Kidney (tissue), 13 donors: ENCODE measurements at regions not wholly inside any gene's neighbourhood (a gene's known extent, or its start where the extent isn't known, plus 50 kb on each side); places are given as distances from the start of the nearest gene placed in this dataset.

Source experiments
- DNase-seq, 5 donors: peaks; one replicate each; pipeline ENCODE4 v3.0.0-alpha.2; 2013 to 2020
- FAIRE-seq: peaks from 2 replicates; lab custom pipeline; 2012; peaks lifted over from hg19 to GRCh38; lab: Jason Lieb, UNC
- H3K27ac ChIP-seq, 2 donors: one replicate each; pipeline ENCODE4 v1.7.0; 2013; ENCODE audit warnings: low read depth in 2 of 2, low read length in 2 of 2, inconsistent platforms in 1 of 2
- H3K27me3 ChIP-seq: one replicate; pipeline ENCODE4 v1.7.1; 2013; ENCODE audit warnings: low read length, inconsistent platforms; ENCODE audit not compliant: control insufficient read depth, insufficient read depth
- H3K36me3 ChIP-seq, 3 donors: one replicate each; pipeline versions ENCODE4 v1.7.0 to v1.7.1; 2013; ENCODE audit warnings: low read length in 3 of 3, control low read depth in 1 of 3, inconsistent platforms in 1 of 3; ENCODE audit not compliant: insufficient read depth in 3 of 3, control insufficient read depth in 2 of 3
- H3K4me1 ChIP-seq, 3 donors: one replicate each; pipeline versions ENCODE4 v1.7.0 to v1.7.1; 2013; ENCODE audit warnings: low read length in 3 of 3, inconsistent platforms in 1 of 3, low read depth in 1 of 3; ENCODE audit not compliant: control insufficient read depth in 2 of 3, insufficient read depth in 2 of 3
- H3K4me3 ChIP-seq, 3 donors: one replicate each; pipeline versions ENCODE4 v1.7.0 to v1.8.1; 2013; ENCODE audit warnings: low read length in 3 of 3, control low read depth in 1 of 3, inconsistent platforms in 1 of 3
- H3K9ac ChIP-seq, 3 donors: one replicate each; pipeline versions ENCODE4 v1.7.0 to v1.7.1; 2013; ENCODE audit warnings: low read length in 3 of 3, control low read depth in 1 of 3, inconsistent platforms in 1 of 3
- H3K9me3 ChIP-seq, 3 donors: one replicate each; pipeline versions ENCODE4 v1.7.0 to v1.7.1; 2013; ENCODE audit warnings: low read length in 3 of 3, control low read depth in 1 of 3, inconsistent platforms in 1 of 3; ENCODE audit not compliant: control insufficient read depth in 2 of 3, insufficient read depth in 1 of 3
- intact Hi-C: fragments of 100-400 bp; cut with DNase I; formaldehyde crosslinking; loops from one replicate; pipeline ENCODE4 v1.11.1; 2022
- TF ChIP-seq, protein P1 (sequence below): IDR thresholded peaks from 3 replicates; pipeline ENCODE4 v1.5.1; 2012; ENCODE audit warnings: mild to moderate bottlenecking, moderate library complexity, borderline replicate concordance; ENCODE audit not compliant: insufficient read depth; ENCODE audit errors: extremely low read depth
- donor health status: control.
- donor health status: control.
- donor health status: control.
- donor health status: control.
- donor health status: control.
- donor health status: DM: yes; HTN: yes; CAD: no.
- donor health status: Normal renal cell carcinoma (clear cell type).

DNA sequence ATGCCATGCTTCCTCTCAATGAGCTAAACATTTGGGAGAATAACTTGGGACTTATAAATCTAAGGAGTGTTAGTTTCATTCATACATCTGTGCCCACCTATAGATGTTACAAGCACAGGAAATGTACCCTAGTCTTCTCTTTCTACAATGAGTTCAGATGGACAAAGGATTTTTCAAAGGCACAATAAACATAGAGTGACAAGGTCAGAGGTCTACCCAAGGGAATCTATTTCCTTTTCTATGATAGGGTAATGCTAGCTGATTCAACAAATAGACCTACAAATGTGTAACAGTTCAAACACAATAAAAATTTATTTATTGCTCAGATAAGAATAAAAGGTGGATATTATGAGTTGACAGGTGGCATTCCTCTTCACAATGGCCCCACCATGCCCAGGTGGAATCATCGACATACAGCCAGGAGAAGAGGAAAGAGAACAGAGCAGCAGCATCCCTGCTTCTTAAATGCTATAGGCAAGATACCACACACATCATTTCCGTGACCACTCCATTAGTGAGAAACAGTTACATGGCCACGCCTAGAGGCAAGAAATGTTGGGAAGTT, 421.8 kb downstream of the HNRNPD start:
- TF ChIP-seq, protein P1, sequence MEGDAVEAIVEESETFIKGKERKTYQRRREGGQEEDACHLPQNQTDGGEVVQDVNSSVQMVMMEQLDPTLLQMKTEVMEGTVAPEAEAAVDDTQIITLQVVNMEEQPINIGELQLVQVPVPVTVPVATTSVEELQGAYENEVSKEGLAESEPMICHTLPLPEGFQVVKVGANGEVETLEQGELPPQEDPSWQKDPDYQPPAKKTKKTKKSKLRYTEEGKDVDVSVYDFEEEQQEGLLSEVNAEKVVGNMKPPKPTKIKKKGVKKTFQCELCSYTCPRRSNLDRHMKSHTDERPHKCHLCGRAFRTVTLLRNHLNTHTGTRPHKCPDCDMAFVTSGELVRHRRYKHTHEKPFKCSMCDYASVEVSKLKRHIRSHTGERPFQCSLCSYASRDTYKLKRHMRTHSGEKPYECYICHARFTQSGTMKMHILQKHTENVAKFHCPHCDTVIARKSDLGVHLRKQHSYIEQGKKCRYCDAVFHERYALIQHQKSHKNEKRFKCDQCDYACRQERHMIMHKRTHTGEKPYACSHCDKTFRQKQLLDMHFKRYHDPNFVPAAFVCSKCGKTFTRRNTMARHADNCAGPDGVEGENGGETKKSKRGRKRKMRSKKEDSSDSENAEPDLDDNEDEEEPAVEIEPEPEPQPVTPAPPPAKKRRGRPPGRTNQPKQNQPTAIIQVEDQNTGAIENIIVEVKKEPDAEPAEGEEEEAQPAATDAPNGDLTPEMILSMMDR, result no peak
- Histone ChIP-seq H3K4me3 (no peak overlapping the region), H3K27me3 (no peaks in the 10 kb centered on the region), H3K27ac (no peak overlapping the region), H3K9ac (no peak overlapping the region), H3K36me3 (no peaks in the 10 kb centered on the region), H3K4me1 (no peaks in the 10 kb centered on the region), H3K9me3 (no peaks in the 10 kb centered on the region)
- FAIRE-seq (no peak), DNase-seq (no peak)
- intact Hi-C loops, result no loop called here

- TF ChIP-seq, protein P1, result no peak
- H3K9ac ChIP-seq, result no peak overlapping the region
- FAIRE-seq (no peak), DNase-seq (no peak)
- intact Hi-C loops, result no loop called here
- H3K27me3 ChIP-seq, result no peaks in the 10 kb centered on the region
- no peak overlapping the region for H3K4me3 ChIP-seq
- no peaks in the 10 kb centered on the region for H3K36me3 ChIP-seq
- no peaks in the 10 kb centered on the region for H3K9me3 ChIP-seq
- H3K27ac ChIP-seq, result no peak overlapping the region
- no peaks in the 10 kb centered on the region for H3K4me1 ChIP-seq
Measured at GRCh38 chr4:81946996-81947395, 426.8 kb downstream of the HNRNPD start.

DNA sequence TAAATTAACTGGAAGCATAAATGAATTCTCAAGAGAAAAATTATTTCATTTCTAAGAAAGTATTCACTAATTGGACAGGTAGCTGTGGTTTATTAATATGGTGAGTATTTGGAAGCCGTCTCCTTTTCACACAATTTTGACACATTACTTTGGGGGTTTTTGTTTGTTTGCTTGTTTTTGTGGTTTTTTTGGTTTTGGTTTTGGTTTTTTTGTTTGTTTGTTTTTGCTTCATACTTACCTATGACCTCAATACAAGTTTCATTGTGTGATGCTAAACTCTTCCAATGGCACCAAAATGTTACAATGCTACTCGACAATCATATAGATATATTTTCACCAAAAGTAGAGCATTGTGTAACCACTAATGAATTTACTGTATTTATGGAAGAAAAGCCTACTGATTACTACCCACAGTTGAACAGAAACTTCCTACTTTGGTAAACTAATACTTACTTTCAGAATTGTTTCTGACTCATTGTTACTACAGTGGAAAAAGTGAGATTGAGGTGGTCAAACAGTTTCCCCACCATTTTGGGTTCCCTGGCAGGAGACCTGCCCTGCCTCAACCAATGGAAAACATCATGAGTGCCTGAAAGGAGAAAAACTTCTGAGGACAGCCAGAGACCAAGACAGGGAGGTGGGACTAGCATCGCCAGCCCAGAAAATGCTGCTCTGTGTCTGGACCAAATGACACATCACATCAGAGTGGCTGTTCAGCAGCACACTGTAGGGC, 443.1 kb downstream of the HNRNPD start:
- H3K27ac ChIP-seq, result no peak overlapping the region
- FAIRE-seq (no peak), DNase-seq (no peak)
- intact Hi-C loops, result no loop called here
- no peaks in the 10 kb centered on the region for H3K36me3 ChIP-seq
- no peak overlapping the region for H3K4me3 ChIP-seq
- H3K4me1 ChIP-seq, result no peaks in the 10 kb centered on the region
- TF ChIP-seq, protein P1, result no peak
- H3K9me3 ChIP-seq, result no peaks in the 10 kb centered on the region
- no peaks in the 10 kb centered on the region for H3K27me3 ChIP-seq
- H3K9ac ChIP-seq, result no peak overlapping the region

- no peaks in the 10 kb centered on the region for H3K4me1 ChIP-seq
- no peaks in the 10 kb centered on the region for H3K27me3 ChIP-seq
- no peak for FAIRE-seq
- intact Hi-C loops, result no loop called here
- H3K9ac ChIP-seq, result no peak overlapping the region
- no peak overlapping the region for H3K27ac ChIP-seq
- H3K9me3 ChIP-seq, result no peaks in the 10 kb centered on the region
- H3K36me3 ChIP-seq, result no peaks in the 10 kb centered on the region
- TF ChIP-seq, protein P1, result no peak
- DNase-seq, result no peak
- no peak overlapping the region for H3K4me3 ChIP-seq
Measured at GRCh38 chr4:81923140-81923539, 450.7 kb downstream of the HNRNPD start.
